ENCODE measurements at regions not wholly inside any gene's neighbourhood (a gene's known extent, or its start where the extent isn't known, plus 50 kb on each side); places are given as distances from the start of the nearest gene placed in this dataset.
A peak's percentile ranks its signal among the peaks of the same experiment; 100 is the strongest.

DNA sequence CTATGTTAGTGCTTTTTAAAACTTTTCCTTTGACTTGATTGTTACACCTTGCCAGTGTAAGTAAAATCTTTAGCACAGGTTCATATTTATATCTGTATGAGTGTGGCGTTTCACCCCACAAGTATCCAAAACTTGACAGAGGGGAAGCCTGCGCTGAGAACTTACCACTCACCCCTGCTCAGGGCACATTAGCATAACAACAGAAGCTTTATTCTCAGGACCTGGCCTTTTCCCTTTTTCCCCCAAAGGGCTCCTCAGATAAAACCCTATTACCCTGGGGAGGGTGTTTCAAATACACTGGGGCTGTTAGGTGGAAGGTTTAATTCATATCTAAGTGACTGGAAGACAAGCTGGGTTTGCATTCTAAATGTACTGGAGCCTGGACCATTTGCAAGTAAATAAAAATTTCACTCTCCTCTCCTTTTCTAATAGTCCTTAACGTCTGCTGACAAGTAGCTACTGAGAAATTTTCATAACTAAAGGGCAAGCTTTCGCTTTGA is 276.6 kb downstream of the RNF152 start:
- no peak overlapping the region for H3K4me3 ChIP-seq (ENCODE audit: low read depth, low read length)
- no peak overlapping the region for H3K27ac ChIP-seq (ENCODE audit: low read depth, low read length)
- peaks cover 21% of the 10 kb centered on the region for H3K9me3 ChIP-seq (ENCODE audit: control insufficient read depth, insufficient read depth, low read length)
- no peaks in the 10 kb centered on the region for H3K36me3 ChIP-seq (ENCODE audit: control insufficient read depth, insufficient read depth, low read length)
- H3K27me3 ChIP-seq (ENCODE audit: control insufficient read depth, insufficient read depth, low read length): no peaks in the 10 kb centered on the region
- peaks cover 16% of the 10 kb centered on the region for H3K4me1 ChIP-seq (ENCODE audit: control insufficient read depth, insufficient read depth, low read length)
- no peak overlapping the region for H3K9ac ChIP-seq (ENCODE audit: low read depth, low read length)

DNA sequence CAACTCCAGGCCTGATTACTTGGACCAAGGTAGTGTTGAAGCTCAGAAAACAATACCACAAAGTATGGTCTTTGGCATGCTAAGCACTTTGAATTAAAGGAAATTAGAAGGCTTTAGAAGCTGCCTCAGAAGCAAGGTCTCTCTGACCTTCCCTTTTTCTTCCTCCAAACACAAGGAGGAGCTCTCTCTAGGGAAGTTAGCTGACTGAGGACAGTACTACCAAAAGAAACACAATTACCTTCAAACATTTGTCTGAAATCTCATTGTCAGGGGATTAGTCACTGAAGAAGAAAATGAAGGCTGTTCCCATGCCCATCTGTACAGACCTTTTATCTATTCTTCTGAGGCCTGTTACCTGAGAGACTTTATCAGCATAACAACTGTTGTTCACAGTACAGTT is 279.3 kb downstream of the CDH20 start:
- Histone ChIP-seq H3K4me1 (ENCODE audit: control insufficient read depth, insufficient read depth, low read length) (peaks cover 22% of the 10 kb centered on the region), H3K4me3 (ENCODE audit: low read depth, low read length) (no peak overlapping the region), H3K36me3 (ENCODE audit: control insufficient read depth, insufficient read depth, low read length) (no peaks in the 10 kb centered on the region), H3K27me3 (ENCODE audit: control insufficient read depth, insufficient read depth, low read length) (no peaks in the 10 kb centered on the region), H3K9ac (ENCODE audit: low read depth, low read length) (no peak overlapping the region), H3K9me3 (ENCODE audit: control insufficient read depth, insufficient read depth, low read length) (peaks cover 17% of the 10 kb centered on the region), H3K27ac (ENCODE audit: low read depth, low read length) (no peak overlapping the region)

DNA sequence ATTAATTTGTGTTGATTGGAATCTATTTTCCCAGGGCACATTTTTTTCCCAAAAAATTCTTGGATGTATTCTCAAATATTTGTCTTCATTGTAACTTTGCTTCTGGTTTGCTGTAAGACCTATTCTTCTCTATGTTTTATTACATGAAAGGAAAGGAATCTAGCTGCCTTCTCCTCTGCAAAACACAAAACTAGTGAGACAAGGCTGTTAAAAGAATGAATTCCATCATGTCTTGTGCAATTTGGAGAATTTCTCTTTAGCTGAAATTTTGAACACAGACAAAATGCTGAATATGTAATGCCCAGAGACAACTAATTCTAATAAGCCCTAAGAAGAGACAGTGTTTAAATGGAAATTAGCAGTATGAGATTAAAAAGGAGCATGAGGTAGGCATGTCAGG is 275.9 kb downstream of the CDH20 start:
- Histone ChIP-seq H3K27ac (ENCODE audit: low read depth, low read length) (no peak overlapping the region), H3K36me3 (ENCODE audit: control insufficient read depth, insufficient read depth, low read length) (no peaks in the 10 kb centered on the region)

GRCh38 chr18:61608316-61608715 is 275.1 kb downstream of the CDH20 start:
- Histone ChIP-seq H3K36me3 (ENCODE audit: control insufficient read depth, insufficient read depth, low read length) (no peaks in the 10 kb centered on the region), H3K27ac (ENCODE audit: low read depth, low read length) (no peak overlapping the region), H3K27me3 (ENCODE audit: control insufficient read depth, insufficient read depth, low read length) (no peaks in the 10 kb centered on the region), H3K4me1 (ENCODE audit: control insufficient read depth, insufficient read depth, low read length) (peaks cover 43% of the 10 kb centered on the region), H3K9me3 (ENCODE audit: control insufficient read depth, insufficient read depth, low read length) (0 out of 2 replicates have a peak, but pooled peaks cover 3% of the 10 kb centered on the region), H3K4me3 (ENCODE audit: low read depth, low read length) (no peak overlapping the region), H3K9ac (ENCODE audit: low read depth, low read length) (no peak overlapping the region)

More for the DNA sequence above, 275.9 kb downstream of the CDH20 start:
- no peak overlapping the region for H3K4me3 ChIP-seq (ENCODE audit: low read depth, low read length)
- peaks cover 10% of the 10 kb centered on the region; the same call in 1 of the 2 replicates for H3K9me3 ChIP-seq (ENCODE audit: control insufficient read depth, insufficient read depth, low read length)
- peaks cover 43% of the 10 kb centered on the region for H3K4me1 ChIP-seq (ENCODE audit: control insufficient read depth, insufficient read depth, low read length)
- no peaks in the 10 kb centered on the region for H3K27me3 ChIP-seq (ENCODE audit: control insufficient read depth, insufficient read depth, low read length)
- H3K9ac ChIP-seq (ENCODE audit: low read depth, low read length): no peak overlapping the region

- no peak overlapping the region for H3K4me3 ChIP-seq (ENCODE audit: low read depth, low read length)
- H3K36me3 ChIP-seq (ENCODE audit: control insufficient read depth, insufficient read depth, low read length): no peaks in the 10 kb centered on the region
- H3K4me1 ChIP-seq (ENCODE audit: control insufficient read depth, insufficient read depth, low read length): peaks cover 43% of the 10 kb centered on the region
- H3K9ac ChIP-seq (ENCODE audit: low read depth, low read length): no peak overlapping the region
- H3K27me3 ChIP-seq (ENCODE audit: control insufficient read depth, insufficient read depth, low read length): no peaks in the 10 kb centered on the region
- 0 out of 2 replicates have a peak, but pooled peaks cover 3% of the 10 kb centered on the region for H3K9me3 ChIP-seq (ENCODE audit: control insufficient read depth, insufficient read depth, low read length)
- no peak overlapping the region for H3K27ac ChIP-seq (ENCODE audit: low read depth, low read length)
Measured at GRCh38 chr18:61607867-61608266, 274.6 kb downstream of the CDH20 start.

DNA sequence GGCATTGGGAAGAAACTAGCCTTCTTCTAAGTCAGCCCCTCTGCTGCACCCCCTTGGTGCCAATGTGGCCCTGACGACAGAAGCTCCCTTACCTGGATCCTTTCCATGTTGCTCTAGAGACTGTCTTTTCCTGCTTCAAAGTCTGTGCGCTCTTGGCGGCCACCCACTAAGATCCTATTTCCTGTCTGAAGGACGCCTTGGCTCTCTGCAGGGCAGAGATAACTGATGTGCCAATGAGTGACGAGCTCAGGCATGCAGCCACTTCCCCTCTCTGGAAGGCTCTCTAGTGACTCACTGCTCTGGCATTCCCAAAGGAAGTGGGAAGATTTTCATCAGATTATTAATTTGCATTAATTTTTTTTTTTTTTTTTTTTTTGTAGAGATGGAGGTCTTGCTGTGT is 273.5 kb downstream of the CDH20 start:
- H3K27me3 ChIP-seq (ENCODE audit: control insufficient read depth, insufficient read depth, low read length): no peaks in the 10 kb centered on the region
- peak overlapping the region; percentile 86 for H3K27ac ChIP-seq (ENCODE audit: low read depth, low read length)
- peaks cover 35% of the 10 kb centered on the region for H3K4me1 ChIP-seq (ENCODE audit: control insufficient read depth, insufficient read depth, low read length)
- no peaks in the 10 kb centered on the region for H3K36me3 ChIP-seq (ENCODE audit: control insufficient read depth, insufficient read depth, low read length)
- H3K9ac ChIP-seq (ENCODE audit: low read depth, low read length): peak overlapping the region; percentile 49
- peak overlapping the region; percentile 51 for H3K4me3 ChIP-seq (ENCODE audit: low read depth, low read length)
- H3K9me3 ChIP-seq (ENCODE audit: control insufficient read depth, insufficient read depth, low read length): 0 out of 2 replicates have a peak, but pooled peaks cover 3% of the 10 kb centered on the region

DNA sequence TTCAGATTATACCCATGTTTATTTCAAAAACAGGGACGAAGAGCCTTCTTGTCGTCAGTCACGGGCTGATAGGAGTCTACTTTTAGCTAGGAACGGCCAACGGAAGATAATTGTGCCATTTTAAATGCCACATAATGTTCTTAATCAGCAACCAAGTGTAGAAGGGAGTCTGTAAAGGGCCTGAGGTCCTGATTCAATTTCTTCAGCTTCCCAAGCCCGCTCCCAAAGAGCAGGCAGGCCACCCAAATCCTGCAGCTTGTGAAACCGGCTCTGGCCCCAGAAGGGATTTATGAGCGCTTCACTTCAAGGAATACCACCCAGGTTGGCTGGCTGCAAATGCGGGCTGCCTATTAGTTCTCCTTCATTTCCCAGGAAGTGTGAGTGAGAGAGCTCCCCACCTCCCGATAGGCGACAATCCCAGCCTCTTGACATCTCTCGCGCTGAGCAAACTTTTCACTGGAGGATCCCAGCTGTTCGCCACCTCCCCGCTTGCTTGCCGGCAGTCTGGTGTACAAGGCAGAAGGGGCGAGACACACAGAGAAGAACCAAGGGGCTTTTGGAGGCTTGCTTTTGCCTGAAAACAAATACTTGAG is 272.9 kb downstream of the CDH20 start:
- Histone ChIP-seq H3K4me1 (ENCODE audit: control insufficient read depth, insufficient read depth, low read length) (peaks cover 35% of the 10 kb centered on the region), H3K9ac (ENCODE audit: low read depth, low read length) (peak overlapping the region; percentile 49), H3K27me3 (ENCODE audit: control insufficient read depth, insufficient read depth, low read length) (no peaks in the 10 kb centered on the region), H3K36me3 (ENCODE audit: control insufficient read depth, insufficient read depth, low read length) (no peaks in the 10 kb centered on the region), H3K9me3 (ENCODE audit: control insufficient read depth, insufficient read depth, low read length) (0 out of 2 replicates have a peak, but pooled peaks cover 3% of the 10 kb centered on the region), H3K27ac (ENCODE audit: low read depth, low read length) (peak overlapping the region; percentile 86), H3K4me3 (ENCODE audit: low read depth, low read length) (peak overlapping the region; percentile 51)

- Histone ChIP-seq H3K36me3 (ENCODE audit: control insufficient read depth, insufficient read depth, low read length) (no peaks in the 10 kb centered on the region), H3K4me3 (ENCODE audit: low read depth, low read length) (peak overlapping the region; percentile 51), H3K9me3 (ENCODE audit: control insufficient read depth, insufficient read depth, low read length) (0 out of 2 replicates have a peak, but pooled peaks cover 3% of the 10 kb centered on the region), H3K4me1 (ENCODE audit: control insufficient read depth, insufficient read depth, low read length) (peaks cover 35% of the 10 kb centered on the region), H3K9ac (ENCODE audit: low read depth, low read length) (no peak overlapping the region; the same call in 1 of the 2 replicates), H3K27me3 (ENCODE audit: control insufficient read depth, insufficient read depth, low read length) (no peaks in the 10 kb centered on the region), H3K27ac (ENCODE audit: low read depth, low read length) (peak overlapping the region; percentile 86)
Measured at GRCh38 chr18:61605376-61606067, 272.3 kb downstream of the CDH20 start.
